GM18498 (cell line): ENCODE measurements at regions not wholly inside any gene's neighbourhood (a gene's known extent, or its start where the extent isn't known, plus 50 kb on each side); places are given as distances from the start of the nearest gene placed in this dataset.
"Not testable (repeated sequence)": the region's sequence is repeated elsewhere in the genome, so short reads cannot be mapped to it uniquely, and the experiment has no call there.

Source experiments
- ATAC-seq: cut with Tn5 transposase; IDR thresholded peaks from one replicate; pipeline ENCODE4 v1.9.1; 2021; ENCODE audit warnings: mild to moderate bottlenecking, moderate library complexity; ENCODE audit not compliant: unreplicated experiment

- no peak for ATAC-seq
These were observed 1356.4 kb upstream of the TMEM132C start for GRCh38 chr12:126910570-126910969.

- ATAC-seq = no peak
These were observed 1354.9 kb upstream of the TMEM132C start for GRCh38 chr12:126912111-126912510.

- ATAC-seq = no peak
These were observed 1352.7 kb upstream of the TMEM132C start for GRCh38 chr12:126914170-126914793.

DNA sequence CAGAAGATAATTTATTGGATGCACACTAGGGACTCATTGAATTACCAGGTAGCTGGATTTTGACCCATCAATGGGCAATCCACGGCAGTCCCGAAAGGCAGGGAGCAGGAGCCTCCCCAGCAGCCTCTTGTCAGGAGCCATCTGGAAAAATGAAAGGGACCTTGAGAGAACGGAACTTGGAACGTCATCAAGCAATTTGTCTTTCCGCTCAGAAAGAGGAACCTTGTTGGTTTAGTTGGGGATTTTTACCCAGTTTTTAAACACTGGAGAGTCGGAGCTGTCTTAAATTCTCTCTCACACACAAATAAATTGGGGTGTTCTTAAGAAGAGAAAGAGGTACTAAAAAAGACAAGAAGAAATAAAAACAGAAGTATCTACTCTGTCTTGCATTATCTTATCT lies 1351.7 kb upstream of the TMEM132C start:
- no peak for ATAC-seq

GRCh38 chr12:126926023-126926594 lies 1340.9 kb upstream of the TMEM132C start:
- peak; percentile 80 for ATAC-seq

GRCh38 chr12:126930234-126930633 lies 1336.7 kb upstream of the TMEM132C start:
- ATAC-seq = no peak

DNA sequence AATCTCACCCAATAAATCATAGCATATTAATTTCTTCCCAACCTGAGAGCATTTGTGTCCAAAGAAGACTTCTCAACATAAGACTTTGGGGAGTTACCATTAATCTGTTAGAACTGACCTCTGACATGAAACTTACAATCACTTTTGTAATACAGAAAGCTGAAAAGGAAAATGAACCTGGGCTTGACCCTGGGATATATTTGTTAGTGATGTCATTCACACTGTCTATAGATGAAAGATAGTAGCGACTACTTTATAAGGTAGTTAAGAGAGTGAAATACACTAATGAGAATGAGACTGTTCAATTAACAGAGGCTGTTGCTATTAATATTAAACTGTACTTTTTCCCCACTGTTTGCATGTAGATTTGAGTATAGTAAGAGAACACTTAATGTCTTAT lies 1334.8 kb upstream of the TMEM132C start:
- no peak for ATAC-seq

- ATAC-seq = no peak
These were observed 1331.5 kb upstream of the TMEM132C start for GRCh38 chr12:126935435-126935834.

DNA sequence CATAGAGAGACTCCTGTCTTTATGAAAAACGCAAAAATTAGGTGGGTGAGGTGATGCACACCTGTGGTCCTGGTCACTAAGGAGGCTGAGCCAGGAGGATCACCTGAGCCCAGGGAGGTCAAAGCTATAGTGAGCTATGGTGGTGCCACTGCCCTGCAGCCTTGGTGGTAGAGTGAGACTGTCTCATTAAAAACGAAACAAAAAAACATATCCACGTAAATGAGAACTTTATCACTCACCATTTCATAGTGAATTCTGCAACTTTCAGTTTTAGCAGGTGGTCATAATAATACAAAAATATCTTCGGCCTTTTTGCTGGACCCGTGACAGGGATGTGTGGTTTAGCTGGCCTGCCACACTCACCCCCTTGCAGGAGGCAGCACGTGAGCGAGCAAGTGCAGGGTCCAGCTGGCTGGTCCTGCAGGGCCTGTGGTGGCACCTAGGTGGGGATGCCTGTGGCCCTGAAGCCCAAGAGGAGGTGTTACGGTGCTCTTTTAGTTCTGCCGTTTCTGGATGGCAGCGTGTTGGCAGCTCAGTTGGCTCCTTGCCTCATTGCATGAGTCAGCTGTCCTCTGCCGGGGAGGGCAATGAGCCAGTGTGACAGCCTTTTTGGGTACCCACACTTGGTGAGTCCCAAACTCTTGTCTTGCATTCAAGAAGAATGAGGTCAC lies 1330.7 kb upstream of the TMEM132C start:
- peak; percentile 77 for ATAC-seq

GRCh38 chr12:126937431-126937830 lies 1329.5 kb upstream of the TMEM132C start:
- ATAC-seq = no peak

- no peak for ATAC-seq
These were observed 1322.3 kb upstream of the TMEM132C start for GRCh38 chr12:126944684-126945083.

DNA sequence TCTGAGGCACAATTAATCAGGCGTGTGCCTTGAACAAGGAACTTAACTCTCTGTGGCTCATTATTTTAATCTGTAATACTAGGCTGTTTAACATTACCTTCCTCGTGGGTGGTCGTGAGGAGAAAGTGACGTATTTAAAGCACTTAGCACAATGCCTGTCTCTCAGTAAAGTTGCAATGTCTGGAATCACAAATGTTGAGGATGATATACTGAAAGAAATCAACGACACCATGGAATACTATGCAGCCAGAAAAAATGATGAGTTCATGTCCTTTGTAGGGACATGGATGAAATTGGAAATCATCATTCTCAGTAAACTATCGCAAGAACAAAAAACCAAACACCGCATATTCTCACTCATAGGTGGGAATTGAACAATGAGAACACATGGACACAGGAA lies 1320.0 kb upstream of the TMEM132C start:
- not testable (repeated sequence) for ATAC-seq

- no peak for ATAC-seq
These were observed 1317.4 kb upstream of the TMEM132C start for GRCh38 chr12:126949558-126949957.

- no peak for ATAC-seq
These were observed 1316.7 kb upstream of the TMEM132C start for GRCh38 chr12:126950266-126950665.

GRCh38 chr12:126952096-126953007 lies 1314.6 kb upstream of the TMEM132C start:
- no peak for ATAC-seq

- no peak for ATAC-seq
These were observed 1313.5 kb upstream of the TMEM132C start for GRCh38 chr12:126953365-126953889.

DNA sequence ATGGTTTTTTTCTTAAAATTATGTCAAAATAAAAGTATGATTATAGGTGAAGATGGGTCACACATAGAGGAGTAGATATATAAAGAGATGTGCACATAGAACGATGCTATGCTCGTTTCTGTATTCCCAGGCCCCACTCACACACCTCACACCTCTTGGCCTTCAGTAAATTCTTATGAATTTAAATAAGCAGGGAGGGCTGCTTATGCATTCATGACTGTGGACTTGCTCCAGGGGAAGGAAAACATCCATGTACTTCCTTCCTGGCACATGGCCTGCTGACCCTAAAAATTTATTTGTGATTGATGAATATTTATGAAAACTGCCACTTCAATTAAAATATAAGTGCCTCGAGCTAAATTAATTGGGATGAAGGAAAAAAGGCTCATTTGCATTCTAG lies 1306.7 kb upstream of the TMEM132C start:
- no peak for ATAC-seq

DNA sequence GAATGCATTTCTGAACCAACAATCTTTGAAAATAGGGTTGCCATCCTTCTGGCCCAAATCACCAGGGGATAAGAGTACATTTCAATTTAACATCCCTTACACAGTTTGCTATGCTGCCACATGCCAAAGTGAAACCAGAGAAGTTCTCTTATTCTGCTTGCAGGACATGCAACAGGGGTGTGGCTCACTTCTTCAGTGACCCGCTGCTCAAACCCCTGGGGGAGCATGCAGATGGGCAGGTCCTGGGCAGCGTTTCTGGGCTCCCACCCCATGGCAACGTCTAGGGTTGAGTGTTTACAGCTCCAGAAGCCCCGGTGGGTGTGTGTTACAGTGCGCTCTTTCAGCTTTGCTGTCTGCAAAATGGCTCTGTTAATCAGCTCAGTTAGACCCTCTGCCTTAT lies 1306.3 kb upstream of the TMEM132C start:
- ATAC-seq = no peak

DNA sequence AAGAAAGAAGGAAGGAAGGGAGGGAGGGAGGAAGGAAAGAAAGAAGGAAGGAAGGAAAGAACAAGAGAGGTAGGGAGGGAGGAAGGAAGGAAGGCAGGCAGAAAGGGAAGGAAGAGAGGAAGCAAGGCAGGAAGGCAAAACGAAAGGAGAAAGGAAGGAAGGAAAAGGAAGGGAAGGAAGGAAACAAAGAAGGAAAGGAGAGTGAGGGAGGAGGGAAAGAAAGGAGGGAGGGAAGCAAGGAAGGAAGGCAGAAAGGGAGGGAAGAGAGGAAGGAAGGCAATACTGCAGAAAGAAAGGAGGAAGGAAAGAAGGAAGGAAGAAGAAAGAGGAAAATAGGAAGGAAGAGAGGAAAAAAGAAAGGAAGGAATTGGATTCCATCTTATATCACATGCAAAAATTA lies 1303.1 kb upstream of the TMEM132C start:
- no peak for ATAC-seq

DNA sequence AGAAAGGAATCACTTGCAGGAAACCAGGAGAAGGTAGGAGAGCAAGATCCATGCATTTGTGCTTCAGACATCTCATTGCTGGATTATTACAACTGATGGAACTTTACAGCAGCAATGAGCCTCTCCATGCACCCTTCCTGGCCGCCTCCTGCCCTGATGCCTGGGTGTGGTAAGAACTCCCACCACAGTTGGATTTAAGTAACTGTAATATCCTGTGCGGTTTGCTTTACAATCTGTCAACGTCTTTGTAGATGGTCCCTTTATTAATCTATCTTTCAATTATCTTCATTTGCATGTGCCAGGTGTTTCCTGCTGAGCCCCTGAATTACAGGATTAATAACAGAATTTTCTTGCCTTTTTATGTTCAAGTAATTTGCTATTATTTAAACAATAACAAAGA lies 1300.5 kb upstream of the TMEM132C start:
- ATAC-seq = no peak

GRCh38 chr12:126967152-126967551 lies 1299.8 kb upstream of the TMEM132C start:
- ATAC-seq = no peak
